B cell (primary cell): ENCODE measurements at regions not wholly inside any gene's neighbourhood (a gene's known extent, or its start where the extent isn't known, plus 50 kb on each side); places are given as distances from the start of the nearest gene placed in this dataset.
"Not testable (repeated sequence)": the region's sequence is repeated elsewhere in the genome, so short reads cannot be mapped to it uniquely, and the experiment has no call there.

Experiments used
- CTCF ChIP-seq: fragments of 200-600 bp; IDR thresholded peaks from one replicate; pipeline ENCODE4 v1.8.0; 2022; ENCODE audit warnings: antibody characterized with exemption, mild to moderate bottlenecking
- EZH2 ChIP-seq: IDR thresholded peaks from 2 replicates; pipeline ENCODE4 v1.6.1; 2012; ENCODE audit warnings: borderline replicate concordance, low read depth, mild to moderate bottlenecking, moderate library complexity, low read length; ENCODE audit not compliant: insufficient read depth, poor library complexity, severe bottlenecking

- TF ChIP-seq CTCF, EZH2: not testable (repeated sequence)
Measured at GRCh38 chr20:29120088-29120487, 2137.4 kb upstream of the DEFB115 start.
